HG02981 (cell line): ENCODE measurements at regions not wholly inside any gene's neighbourhood (a gene's known extent, or its start where the extent isn't known, plus 50 kb on each side); places are given as distances from the start of the nearest gene placed in this dataset.
"Not testable (repeated sequence)": the region's sequence is repeated elsewhere in the genome, so short reads cannot be mapped to it uniquely, and the experiment has no call there.

Experiments used
- ATAC-seq: cut with Tn5 transposase; IDR thresholded peaks from one replicate; pipeline ENCODE4 v1.9.1; 2021; ENCODE audit warnings: mild to moderate bottlenecking, moderate library complexity; ENCODE audit not compliant: unreplicated experiment

DNA sequence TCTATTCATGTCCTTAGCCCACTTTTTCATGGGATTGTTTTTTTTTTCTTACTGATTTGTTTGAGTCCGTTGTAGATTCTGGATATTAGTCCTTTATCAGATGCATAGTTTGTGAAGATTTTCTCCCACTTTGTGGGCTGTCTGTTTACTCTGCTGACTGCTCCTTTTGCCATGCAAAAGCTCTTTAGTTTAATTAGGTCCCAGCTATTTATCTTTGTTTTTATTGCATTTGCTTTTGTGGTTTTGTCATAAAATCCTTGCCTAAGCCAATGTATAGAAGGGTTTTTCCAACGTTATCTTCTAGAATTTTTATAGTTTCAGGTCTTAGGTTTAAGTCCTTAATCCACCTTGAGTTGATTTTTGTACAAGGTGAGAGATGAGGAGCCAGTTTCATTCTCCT is 358.9 kb downstream of the ADAMTS20 start:
- ATAC-seq = not testable (repeated sequence)

DNA sequence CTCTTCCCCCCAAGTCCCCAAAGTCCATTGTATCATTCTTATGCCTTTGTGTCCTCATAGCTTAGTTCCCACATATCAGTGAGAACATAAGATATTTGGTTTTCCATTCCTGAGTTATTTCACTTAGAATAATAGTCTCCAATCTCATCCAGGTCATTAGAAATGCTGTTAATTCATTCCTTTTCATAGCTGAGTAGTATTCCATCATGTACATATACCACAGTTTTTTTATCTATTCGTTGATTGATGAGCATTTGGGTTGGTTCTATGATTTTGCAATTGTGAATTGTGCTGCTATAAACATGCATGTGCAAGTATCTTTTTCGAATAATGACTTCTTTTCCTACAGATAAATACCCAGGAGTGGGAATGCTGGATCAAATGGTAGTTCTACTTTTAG is 359.6 kb downstream of the ADAMTS20 start:
- not testable (repeated sequence) for ATAC-seq

GRCh38 chr12:43180242-43180641 is 371.8 kb downstream of the ADAMTS20 start:
- no peak for ATAC-seq

GRCh38 chr12:43179486-43179885 is 372.5 kb downstream of the ADAMTS20 start:
- ATAC-seq = no peak

DNA sequence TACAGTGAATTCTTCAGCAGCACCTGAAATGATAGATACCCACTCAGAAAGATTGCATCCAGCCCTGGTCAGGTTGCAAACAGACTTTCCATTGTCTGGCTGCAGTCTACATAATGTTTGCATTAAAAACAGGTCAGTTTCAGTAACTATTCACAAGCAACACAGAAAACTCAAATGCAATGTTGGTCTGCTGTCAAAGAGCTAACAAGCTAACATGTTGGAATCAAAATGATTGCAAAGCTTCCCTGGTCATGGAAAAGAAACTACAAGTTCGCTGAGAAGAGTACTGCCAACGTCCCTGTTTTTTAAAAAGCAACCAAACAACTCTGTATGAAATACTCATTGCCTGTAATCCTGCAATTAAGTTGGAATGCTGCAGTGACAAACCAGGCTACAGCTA is 374.7 kb downstream of the ADAMTS20 start:
- ATAC-seq = no peak

- no peak for ATAC-seq
Observed at GRCh38 chr12:43169115-43169681, 382.8 kb downstream of the ADAMTS20 start.

- ATAC-seq = no peak
Observed at GRCh38 chr12:43167691-43168090, 384.3 kb downstream of the ADAMTS20 start.

GRCh38 chr12:43165351-43165750 is 386.7 kb downstream of the ADAMTS20 start:
- ATAC-seq = no peak

DNA sequence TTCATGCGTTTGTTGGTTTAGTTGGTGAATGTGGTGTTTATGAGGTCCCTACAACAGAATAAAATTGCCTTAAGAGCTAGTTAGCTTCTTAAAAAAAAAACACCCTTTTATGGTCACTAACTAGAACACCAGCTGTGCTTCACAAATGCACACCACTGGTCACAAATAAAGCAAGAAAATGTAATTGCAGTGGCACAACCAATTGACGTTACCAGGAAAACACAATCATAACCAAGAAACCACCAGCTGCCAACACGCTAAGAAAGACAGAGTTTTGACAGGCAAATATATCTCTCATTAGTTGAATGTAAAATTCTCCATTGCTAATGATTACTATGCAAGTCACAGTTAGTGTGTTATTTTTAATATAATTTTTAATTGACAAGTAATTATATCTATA is 389.9 kb downstream of the ADAMTS20 start:
- no peak for ATAC-seq

GRCh38 chr12:43159506-43159905 is 392.5 kb downstream of the ADAMTS20 start:
- no peak for ATAC-seq

DNA sequence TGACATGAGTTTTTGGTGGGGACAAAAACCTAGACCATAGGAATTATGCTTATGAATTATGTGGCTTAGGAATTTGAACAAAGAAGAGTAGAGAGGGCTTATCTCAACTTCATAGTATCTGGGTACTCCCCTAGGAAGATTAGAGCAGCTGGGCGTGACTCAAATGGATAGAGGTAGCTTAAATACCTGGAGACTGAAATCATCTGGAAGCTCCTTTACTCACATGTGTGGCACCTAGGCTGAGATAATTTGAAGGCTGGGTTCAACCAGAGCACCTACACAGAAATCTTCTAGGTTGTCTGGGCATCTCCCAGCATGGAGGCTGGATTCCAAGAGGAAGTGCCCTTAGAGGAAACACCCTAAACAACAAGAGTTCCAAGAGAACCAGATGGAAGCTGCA is 393.9 kb downstream of the ADAMTS20 start:
- ATAC-seq = no peak

DNA sequence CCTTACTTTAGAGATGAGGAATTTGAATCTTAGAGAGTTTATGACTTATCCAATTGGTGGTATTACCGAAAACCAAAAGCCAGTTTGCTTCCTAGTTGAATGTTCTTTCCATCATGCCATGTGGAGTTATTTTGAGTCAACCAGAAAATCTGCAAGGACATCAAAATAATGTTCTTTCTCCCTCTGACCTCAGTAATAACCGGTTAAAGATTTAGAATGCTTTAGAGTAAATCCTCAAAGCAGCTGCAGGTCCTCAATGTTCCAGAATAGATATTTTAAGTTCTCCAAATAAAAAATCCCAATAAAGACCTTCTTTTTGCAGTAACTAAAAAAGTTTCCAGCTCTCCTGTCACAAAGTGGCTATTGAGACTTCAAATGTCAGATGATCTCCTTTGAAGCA is 396.6 kb downstream of the ADAMTS20 start:
- ATAC-seq = no peak

DNA sequence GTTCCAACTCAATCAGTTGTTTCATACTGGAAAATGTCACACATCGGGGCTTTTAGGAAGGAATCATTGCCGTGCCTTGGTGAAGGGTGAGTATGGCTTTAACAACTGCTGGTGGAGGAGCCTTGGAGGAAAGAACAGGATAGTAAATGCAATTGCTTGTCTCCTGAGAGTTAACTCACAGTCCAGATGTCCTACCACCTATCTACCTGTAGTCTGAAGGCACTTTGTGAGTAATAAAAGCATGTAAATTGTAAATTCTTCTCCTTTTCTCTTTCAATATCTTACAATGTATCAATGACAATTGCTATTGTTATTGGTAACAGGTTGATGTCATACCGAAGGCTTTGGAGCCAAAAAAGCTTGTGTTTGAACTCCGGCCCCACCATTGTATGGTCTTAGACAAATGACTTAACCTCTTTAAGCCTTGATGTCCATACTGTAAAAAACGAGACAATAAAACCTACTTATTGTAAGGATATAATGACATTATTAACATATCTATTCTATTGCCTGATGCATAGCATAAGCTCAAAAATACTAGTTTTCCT is 397.4 kb downstream of the ADAMTS20 start:
- no peak for ATAC-seq

DNA sequence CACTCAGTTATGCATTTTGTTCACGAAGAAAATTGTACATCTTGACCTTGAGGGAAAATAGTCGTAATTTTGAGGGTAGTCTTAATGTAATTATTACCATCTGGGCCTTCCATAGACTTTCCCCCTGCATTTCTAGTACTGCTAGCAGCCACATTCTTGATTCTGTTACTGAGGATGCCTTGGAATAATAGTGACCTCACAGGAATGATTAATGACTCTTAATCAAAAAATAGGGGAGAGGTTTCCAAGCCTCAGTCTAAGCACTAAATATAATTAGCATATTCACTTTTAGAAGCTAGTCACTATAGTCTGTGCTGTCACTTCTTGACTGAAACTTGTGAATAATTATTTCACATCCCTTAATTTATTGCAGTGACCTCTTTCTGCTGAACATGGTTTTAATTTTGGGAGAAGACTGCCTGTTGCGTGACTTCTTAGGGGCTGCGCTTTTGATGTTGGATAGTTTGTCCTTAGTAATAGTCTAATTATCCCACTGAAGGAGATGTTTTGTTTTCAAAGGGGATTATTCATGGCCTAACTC is 400.5 kb downstream of the ADAMTS20 start:
- ATAC-seq = no peak

- no peak for ATAC-seq
Observed at GRCh38 chr12:43148691-43149090, 403.3 kb downstream of the ADAMTS20 start.

- ATAC-seq = no peak
Observed at GRCh38 chr12:43147878-43148277, 404.1 kb downstream of the ADAMTS20 start.

DNA sequence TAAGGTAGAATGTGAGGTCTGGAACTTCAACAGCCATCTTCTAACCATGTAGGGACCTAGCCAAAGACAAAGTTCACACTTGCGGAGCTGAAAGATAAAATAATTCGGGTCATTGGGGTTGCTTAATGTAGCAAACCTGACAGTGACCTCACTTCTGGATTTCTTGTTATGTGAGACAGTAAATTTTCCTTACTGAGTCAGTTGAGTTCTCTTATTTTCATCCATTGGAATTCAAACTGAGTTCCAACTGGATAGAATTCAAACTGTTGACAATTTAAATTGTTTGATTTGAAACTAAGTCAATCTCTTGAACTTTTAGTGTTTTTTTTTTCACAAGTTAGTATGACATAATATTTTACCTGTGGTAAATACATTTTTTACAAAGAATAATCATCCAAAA is 406.5 kb downstream of the ADAMTS20 start:
- no peak for ATAC-seq

GRCh38 chr12:43143278-43143677 is 408.7 kb downstream of the ADAMTS20 start:
- ATAC-seq = no peak

GRCh38 chr12:43132291-43132690 is 419.7 kb downstream of the ADAMTS20 start:
- ATAC-seq = no peak

DNA sequence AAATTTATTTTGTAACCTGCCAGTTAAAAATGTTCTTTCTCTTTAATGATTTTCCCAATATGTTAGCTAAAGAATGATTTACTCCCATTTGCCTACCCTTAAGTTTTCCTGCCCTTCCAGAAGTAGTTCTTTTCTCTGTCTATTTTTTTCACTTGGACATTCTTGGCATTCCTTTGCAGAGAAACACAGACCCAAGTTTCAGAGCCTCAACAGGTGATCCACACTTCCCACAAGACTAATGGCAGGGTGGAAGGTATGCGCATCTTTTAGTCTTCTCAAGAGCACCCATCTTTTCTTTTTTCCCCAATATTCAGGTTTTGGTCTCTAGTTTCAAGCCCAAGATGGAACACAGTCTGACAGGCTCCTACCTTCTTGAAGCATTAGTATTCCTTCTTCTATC is 420.7 kb downstream of the ADAMTS20 start:
- ATAC-seq = no peak

GRCh38 chr12:43127886-43128549 is 424.0 kb downstream of the ADAMTS20 start:
- ATAC-seq = no peak

DNA sequence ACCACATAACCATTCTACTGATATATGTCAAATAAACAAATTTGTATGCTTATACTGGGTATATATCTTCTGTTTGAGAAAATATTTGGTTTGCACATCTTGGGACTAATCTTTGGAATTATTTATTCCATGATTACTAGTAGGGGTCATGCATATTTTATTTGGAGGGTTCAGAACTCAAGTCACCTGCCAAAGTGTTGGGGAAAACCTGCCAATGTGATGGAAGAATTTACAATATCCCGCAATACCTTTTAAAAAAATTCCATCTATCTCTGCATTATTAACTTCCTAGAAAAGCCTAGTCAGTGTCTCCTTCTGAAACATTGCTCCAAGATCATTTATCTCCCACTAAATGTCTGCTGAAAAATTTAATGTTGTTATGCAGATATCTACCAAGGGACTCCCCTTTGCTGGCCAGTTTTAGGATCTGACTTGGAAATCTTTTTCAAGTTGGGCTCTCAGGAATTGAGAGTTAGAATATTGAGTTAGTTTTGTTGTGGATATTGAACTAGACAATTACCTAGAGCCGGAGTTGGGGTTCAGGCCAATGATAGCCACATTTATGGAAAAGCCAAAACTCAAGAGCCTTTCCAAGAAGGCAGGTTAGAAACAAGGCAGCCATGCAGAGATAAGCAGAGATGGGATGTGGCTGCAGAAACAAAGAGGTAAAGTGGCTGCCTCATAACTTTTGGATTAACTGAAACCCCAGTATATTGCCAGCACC is 425.2 kb downstream of the ADAMTS20 start:
- no peak for ATAC-seq
